Fibroblast of mammary gland (primary cell): ENCODE measurements at regions not wholly inside any gene's neighbourhood (a gene's known extent, or its start where the extent isn't known, plus 50 kb on each side); places are given as distances from the start of the nearest gene placed in this dataset.

Experiments
- DNase-seq: peaks from one replicate; pipeline ENCODE4 v3.0.0-alpha.2; 2010; ENCODE audit warnings: low read depth
- H3K4me3 ChIP-seq: 2 replicates; pipeline ENCODE4 v1.5.1; 2011; ENCODE audit warnings: low read depth, mild to moderate bottlenecking, low read length, moderate library complexity; ENCODE audit not compliant: control insufficient read depth
- TF ChIP-seq, protein P1 (sequence below): conservative IDR thresholded peaks from 2 replicates; pipeline ENCODE4 v1.5.1; 2011; ENCODE audit warnings: low read depth, low read length, inconsistent platforms; ENCODE audit not compliant: control insufficient read depth, insufficient read depth

DNA sequence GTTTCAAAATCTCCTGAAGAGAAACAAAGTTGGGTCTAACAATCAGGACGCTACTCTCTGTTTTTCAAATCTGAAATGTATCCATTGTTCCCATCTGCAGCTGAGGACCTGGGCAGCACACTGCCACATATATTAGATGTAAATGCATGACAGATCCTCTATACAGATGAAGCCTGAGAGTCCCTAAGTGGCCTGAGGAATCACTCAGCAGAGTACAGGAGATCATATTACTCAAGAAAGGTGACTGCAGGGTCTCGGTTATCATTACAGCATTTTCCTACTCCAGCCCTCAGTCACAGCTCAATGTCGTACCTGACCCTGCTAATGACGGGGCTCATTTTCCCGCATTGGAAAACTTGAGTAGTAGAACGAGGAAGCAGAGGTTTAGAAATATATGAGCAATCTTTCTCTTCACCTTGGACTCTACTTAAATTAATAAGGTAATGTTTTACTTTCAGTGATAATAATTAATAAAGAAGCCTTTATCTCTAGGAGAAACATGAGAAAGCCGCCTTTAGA is 256.2 kb upstream of the IRAK1BP1 start:
- TF ChIP-seq, protein P1, sequence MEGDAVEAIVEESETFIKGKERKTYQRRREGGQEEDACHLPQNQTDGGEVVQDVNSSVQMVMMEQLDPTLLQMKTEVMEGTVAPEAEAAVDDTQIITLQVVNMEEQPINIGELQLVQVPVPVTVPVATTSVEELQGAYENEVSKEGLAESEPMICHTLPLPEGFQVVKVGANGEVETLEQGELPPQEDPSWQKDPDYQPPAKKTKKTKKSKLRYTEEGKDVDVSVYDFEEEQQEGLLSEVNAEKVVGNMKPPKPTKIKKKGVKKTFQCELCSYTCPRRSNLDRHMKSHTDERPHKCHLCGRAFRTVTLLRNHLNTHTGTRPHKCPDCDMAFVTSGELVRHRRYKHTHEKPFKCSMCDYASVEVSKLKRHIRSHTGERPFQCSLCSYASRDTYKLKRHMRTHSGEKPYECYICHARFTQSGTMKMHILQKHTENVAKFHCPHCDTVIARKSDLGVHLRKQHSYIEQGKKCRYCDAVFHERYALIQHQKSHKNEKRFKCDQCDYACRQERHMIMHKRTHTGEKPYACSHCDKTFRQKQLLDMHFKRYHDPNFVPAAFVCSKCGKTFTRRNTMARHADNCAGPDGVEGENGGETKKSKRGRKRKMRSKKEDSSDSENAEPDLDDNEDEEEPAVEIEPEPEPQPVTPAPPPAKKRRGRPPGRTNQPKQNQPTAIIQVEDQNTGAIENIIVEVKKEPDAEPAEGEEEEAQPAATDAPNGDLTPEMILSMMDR: no peak
- no peak overlapping the region for H3K4me3 ChIP-seq
- DNase-seq: no peak

DNA sequence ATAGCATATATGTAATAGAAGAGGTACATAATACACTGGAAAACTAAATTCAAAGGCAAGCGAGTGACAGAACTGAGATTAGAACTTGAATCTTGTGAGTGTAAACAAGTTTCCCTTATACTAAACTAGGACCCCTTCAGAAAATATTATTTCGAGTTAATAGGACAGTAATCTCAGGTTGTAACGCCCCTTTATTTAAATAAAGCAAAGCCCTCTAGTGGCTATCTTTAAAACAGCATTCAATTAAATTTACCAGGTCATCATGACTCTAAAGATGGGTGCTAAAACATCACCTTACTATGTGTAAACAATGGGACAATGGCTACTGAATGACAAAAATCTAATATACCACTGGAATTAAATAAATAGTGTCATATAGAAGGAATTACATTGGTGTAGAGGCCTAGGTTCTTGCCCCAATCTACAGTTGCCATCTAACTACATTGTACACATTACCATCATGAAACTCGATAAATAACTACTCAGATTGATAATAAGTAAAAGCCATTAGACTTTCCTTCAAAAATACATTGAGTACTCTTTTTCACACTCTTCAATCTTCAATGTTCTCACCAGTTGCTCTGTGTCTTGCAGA is 255.4 kb upstream of the IRAK1BP1 start:
- H3K4me3 ChIP-seq: no peak overlapping the region
- TF ChIP-seq, protein P1: peak; percentile 64
- peak; percentile 34 for DNase-seq

DNA sequence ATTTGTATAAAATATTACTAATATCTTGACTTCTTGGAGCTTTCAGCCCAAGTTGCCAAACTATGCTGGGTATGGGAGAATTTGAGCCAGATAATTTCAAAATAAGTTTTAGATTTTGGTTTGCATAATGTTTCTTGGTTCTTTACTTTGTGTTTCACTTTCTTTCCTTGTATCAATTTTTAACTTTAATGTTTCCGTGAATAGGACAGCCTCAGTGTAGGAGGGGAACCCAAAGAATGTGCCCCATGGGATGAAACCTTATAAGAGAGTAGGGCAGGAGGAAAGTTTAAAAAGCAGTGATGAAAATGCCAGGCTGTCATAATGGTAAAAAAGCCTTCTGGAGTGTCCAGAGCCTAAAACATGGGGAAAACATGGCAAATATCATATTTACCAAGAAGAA is 252.4 kb upstream of the IRAK1BP1 start:
- DNase-seq: no peak
- no peak overlapping the region for H3K4me3 ChIP-seq
- TF ChIP-seq, protein P1: no peak

DNA sequence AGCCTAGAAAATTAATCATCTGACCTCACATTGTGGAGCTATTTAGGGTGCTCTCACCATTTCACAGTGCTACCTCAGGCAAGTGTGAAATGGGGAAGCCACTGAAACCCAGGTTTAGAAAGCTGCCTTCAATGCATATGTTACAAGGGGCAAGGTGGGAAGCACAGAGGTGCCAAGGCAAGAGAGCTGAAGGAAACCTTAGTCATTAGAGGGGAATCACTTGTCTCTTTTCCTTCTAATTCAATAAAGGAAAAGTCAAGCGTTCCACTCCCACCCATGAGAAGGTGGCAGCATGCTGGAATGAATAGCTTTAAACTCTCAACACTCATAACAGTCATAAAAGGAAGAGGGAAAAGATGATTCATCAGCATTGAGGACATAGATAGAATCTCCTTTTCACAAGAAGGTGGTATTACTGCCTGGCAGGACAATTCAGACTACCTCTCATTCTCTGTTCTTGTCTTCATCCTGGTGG is 251.9 kb upstream of the IRAK1BP1 start:
- TF ChIP-seq, protein P1: no peak
- H3K4me3 ChIP-seq: no peak overlapping the region
- peak; percentile 34 for DNase-seq

DNA sequence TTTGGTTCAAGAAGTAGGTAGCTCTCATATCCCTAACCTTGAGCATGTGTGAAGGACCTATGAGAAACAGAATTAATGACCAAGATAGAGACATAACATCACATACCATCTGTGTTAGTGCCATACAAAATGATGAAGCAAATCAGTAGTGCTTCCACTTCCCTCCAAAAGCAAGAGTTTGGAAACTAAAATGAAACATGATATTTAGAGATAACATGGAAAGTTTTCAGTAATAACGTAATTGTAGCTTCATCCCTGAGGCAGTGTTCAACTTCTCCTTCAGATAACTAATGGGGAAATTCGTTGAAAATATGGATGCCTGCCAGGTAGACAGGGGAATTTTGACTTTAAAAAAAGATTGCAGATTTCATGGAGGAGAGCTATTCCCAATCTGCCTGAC is 248.4 kb upstream of the IRAK1BP1 start:
- DNase-seq: no peak
- TF ChIP-seq, protein P1: no peak
- H3K4me3 ChIP-seq: no peak overlapping the region

DNA sequence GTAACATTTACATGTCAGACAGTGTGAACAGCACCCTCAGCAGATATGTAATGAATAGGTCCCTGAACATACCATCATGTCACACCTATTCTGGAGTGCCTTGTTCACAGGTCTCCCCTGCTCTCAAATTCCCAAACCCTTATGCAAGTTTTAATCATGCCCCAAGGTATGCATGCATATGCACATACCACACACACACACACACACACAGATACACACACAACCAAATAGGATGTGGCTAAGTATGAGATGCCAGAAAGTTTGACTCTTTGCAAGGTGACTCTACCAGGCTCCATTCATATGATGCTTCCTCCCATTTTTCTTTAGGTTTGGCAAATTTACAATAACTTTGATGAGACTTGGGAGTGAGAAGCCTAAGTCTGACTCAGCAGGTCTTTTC is 243.8 kb upstream of the IRAK1BP1 start:
- no peak for DNase-seq
- TF ChIP-seq, protein P1: no peak

More for the DNA sequence above, 243.8 kb upstream of the IRAK1BP1 start:
- H3K4me3 ChIP-seq: no peak overlapping the region
